Endothelial cell of umbilical vein (primary cell): ENCODE measurements at regions not wholly inside any gene's neighbourhood (a gene's known extent, or its start where the extent isn't known, plus 50 kb on each side); places are given as distances from the start of the nearest gene placed in this dataset.

Experiments used
- CTCF ChIP-seq, 2 donors: IDR thresholded peaks; 1 replicate in 1 of 2; 2 replicates in 1 of 2; pipeline ENCODE4 v1.5.1; 2011; ENCODE audit warnings: low read length in 2 of 2, mild to moderate bottlenecking in 2 of 2, moderate library complexity in 2 of 2, control low read depth in 1 of 2, inconsistent platforms in 1 of 2, low read depth in 1 of 2; ENCODE audit not compliant: insufficient read depth in 1 of 2; ENCODE audit errors: extremely low read depth in 1 of 2
- EZH2 ChIP-seq: IDR thresholded peaks from 2 replicates; pipeline ENCODE4 v1.6.1; 2012; ENCODE audit warnings: borderline replicate concordance, low read depth, mild to moderate bottlenecking, moderate library complexity, low read length, inconsistent platforms; ENCODE audit not compliant: severe bottlenecking
- FOS ChIP-seq: IDR thresholded peaks from 2 replicates; pipeline ENCODE4 v1.6.1; 2011; ENCODE audit warnings: mild to moderate bottlenecking, low read length, moderate library complexity, borderline replicate concordance; ENCODE audit not compliant: insufficient read depth
- GATA2 ChIP-seq: IDR thresholded peaks from 2 replicates; pipeline ENCODE4 v1.7.0; 2011; ENCODE audit warnings: low read depth, mild to moderate bottlenecking, moderate library complexity, mixed read lengths, low read length; ENCODE audit not compliant: insufficient read length, insufficient read depth
- JUN ChIP-seq: IDR thresholded peaks from 2 replicates; pipeline ENCODE4 v1.6.1; 2011; ENCODE audit warnings: borderline replicate concordance, low read depth; ENCODE audit not compliant: insufficient read length, insufficient read depth
- MYC ChIP-seq: IDR thresholded peaks from one replicate; pipeline ENCODE4 v1.6.1; 2011; ENCODE audit warnings: mild to moderate bottlenecking, low read depth, low read length
- POLR2A ChIP-seq: IDR thresholded peaks from 2 replicates; pipeline ENCODE4 v1.6.1; 2012; ENCODE audit warnings: low read depth, mild to moderate bottlenecking, control low read depth, low read length
- POLR2AphosphoS5 ChIP-seq: IDR thresholded peaks from 2 replicates; pipeline ENCODE4 v1.6.1; 2012; ENCODE audit warnings: low read depth, mild to moderate bottlenecking, control low read depth, low read length, moderate library complexity; ENCODE audit not compliant: insufficient read depth
- TF ChIP-seq, protein P1 (sequence below): IDR thresholded peaks from 2 replicates; pipeline ENCODE4 v1.6.1; 2011; ENCODE audit not compliant: insufficient read depth, insufficient read length

- TF ChIP-seq CTCF (IDR thresholded peaks at IDR 0.05; ENCODE audit: extremely low read depth in 1 of 2, insufficient read depth in 1 of 2, low read depth in 1 of 2, low read length in 2 of 2) (no peak), EZH2 (no peak), POLR2A (no peak), GATA2 (no peak), FOS (no peak), POLR2AphosphoS5 (no peak), JUN (no peak), MYC (no peak)
- TF ChIP-seq, protein P1, sequence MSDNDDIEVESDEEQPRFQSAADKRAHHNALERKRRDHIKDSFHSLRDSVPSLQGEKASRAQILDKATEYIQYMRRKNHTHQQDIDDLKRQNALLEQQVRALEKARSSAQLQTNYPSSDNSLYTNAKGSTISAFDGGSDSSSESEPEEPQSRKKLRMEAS = no peak
Observed at GRCh38 chr16:16904601-16905000, 525.7 kb downstream of the NPIPA7 start.
